ENCODE measurements at regions not wholly inside any gene's neighbourhood (a gene's known extent, or its start where the extent isn't known, plus 50 kb on each side); places are given as distances from the start of the nearest gene placed in this dataset.

GRCh38 chr2:3102081-3102921 lies 275.3 kb downstream of the EIPR1 start:
- Histone ChIP-seq H3K9me3 (replicated peaks; ENCODE audit: control insufficient read depth, insufficient read depth, low read depth, low read length) (no peaks in the 10 kb centered on the region), H3K4me1 (replicated peaks in 1 of 2; ENCODE audit: control insufficient read depth in 2 of 2, insufficient read depth in 2 of 2, low read length in 2 of 2) (peaks cover 4 to 15% of the 10 kb centered on the region in 2 experiments; a peak in 4 of 5 replicates), H3K4me2 (ENCODE audit: insufficient read depth, low read length) (no peak overlapping the region), H2AFZ (ENCODE audit: low read depth, low read length) (no peak overlapping the region), H4K20me1 (replicated peaks; ENCODE audit: control insufficient read depth, insufficient read depth, low read length) (0 out of 2 replicates have a peak, but pooled peaks cover 3% of the 10 kb centered on the region), H3K79me2 (ENCODE audit: control insufficient read depth, insufficient read depth, low read length) (no peaks in the 10 kb centered on the region), H3K36me3 (ENCODE audit: control insufficient read depth, insufficient read depth, low read length) (no peaks in the 10 kb centered on the region), H3K9ac (ENCODE audit: insufficient read depth in 1 of 2, low read depth in 2 of 2, low read length in 2 of 2) (no peak overlapping the region), H3K27me3 (ENCODE audit: control insufficient read depth in 2 of 2, insufficient read depth in 2 of 2, low read length in 2 of 2) (peaks cover 51 to 81% of the 10 kb centered on the region in 2 experiments), H3K27ac (ENCODE audit: extremely low read depth, low read depth, low read length) (no peak overlapping the region), H3K4me3 (no peak overlapping the region), H3K9me1 (ENCODE audit: control insufficient read depth, insufficient read depth, low read length) (peaks cover 7% of the 10 kb centered on the region)
- ChIA-PET CTCF (ENCODE audit: low intra/inter-chr PET ratio) (no interaction called here), POLR2A (interaction anchor here (0.6 kb wide), 1 partner anchor 355 kb away, joined by 4 read pairs; no protein-coding TSS in a partner anchor)
- no TSS peak for BruUV-seq (replicated peaks)
- DNase-seq (ENCODE audit: extremely low read depth in 1 of 4, low spot score in 3 of 4): peak in 1 of 4 experiments; percentile 6
- in situ Hi-C loops (cut with MboI): no loop called here
- ATAC-seq: no peak; the same call in 2 of the 3 replicates
- TF ChIP-seq ZNF174 (CRISPR knock-in tag; IDR thresholded peaks at IDR 0.05): no peak
- TF ChIP-seq PHF21A (IDR thresholded peaks at IDR 0.05; ENCODE audit: borderline replicate concordance, low read depth): no peak
- TF ChIP-seq SP1 (CRISPR knock-in tag; IDR thresholded peaks at IDR 0.05): no peak
- TF ChIP-seq MED1 (CRISPR knock-in tag; IDR thresholded peaks at IDR 0.05; ENCODE audit: borderline replicate concordance): no peak
- no peak for TF ChIP-seq ZNF695 (CRISPR knock-in tag; IDR thresholded peaks at IDR 0.05)
- TF ChIP-seq TGIF2 (CRISPR knock-in tag; IDR thresholded peaks at IDR 0.05): no peak
- TF ChIP-seq MAZ (CRISPR knock-in tag; conservative IDR thresholded peaks at IDR 0.05 in 1 of 2, IDR thresholded peaks at IDR 0.05 in 1 of 2): no peak
- no peak for TF ChIP-seq FOXA1 (IDR thresholded peaks at IDR 0.05; ENCODE audit: borderline replicate concordance)
- intact Hi-C loops (cut with micrococcal nuclease): no loop called here
- 14% methylated on average over 26 of the region's 30 CpGs for WGBS (ENCODE audit: insufficient coverage, low coverage, missing lambda C conversion rate)
- FAIRE-seq: no peak

Data from K562 (cell line).